ENCODE measurements at regions not wholly inside any gene's neighbourhood (a gene's known extent, or its start where the extent isn't known, plus 50 kb on each side); places are given as distances from the start of the nearest gene placed in this dataset.

- 73 to 89% methylated on average over 8 of the region's 8 CpGs for WGBS, 2 donors
- peaks cover 2 to 9% of the 10 kb centered on the region in 2 donors for H3K9me3 ChIP-seq (ENCODE audit: control insufficient read depth in 2 of 2, insufficient read depth in 1 of 2, low read depth in 1 of 2, low read length in 1 of 2)
These were observed 514.2 kb upstream of the MGMT start for GRCh38 chr10:128952856-128953255.

GRCh38 chr10:128956149-128956548, 510.9 kb upstream of the MGMT start:
- H3K4me1 ChIP-seq (ENCODE audit: control insufficient read depth in 2 of 2, insufficient read depth in 2 of 2, low read length in 1 of 2), result no peaks in the 10 kb centered on the region
- no peaks in the 10 kb centered on the region for H3K27me3 ChIP-seq (ENCODE audit: control insufficient read depth in 1 of 2, insufficient read depth in 2 of 2, low read length in 2 of 2)
- 64 to 81% methylated on average over 1 of the region's 1 CpG for WGBS, 2 donors
- H3K27ac ChIP-seq (ENCODE audit: low read depth in 2 of 2, low read length in 1 of 2), result no peak overlapping the region
- H3K36me3 ChIP-seq (ENCODE audit: control insufficient read depth in 2 of 2, insufficient read depth in 2 of 2, low read length in 1 of 2), result no peaks in the 10 kb centered on the region
- H3K9me3 ChIP-seq (ENCODE audit: control insufficient read depth in 2 of 2, insufficient read depth in 1 of 2, low read depth in 1 of 2, low read length in 1 of 2), result peaks cover 0 to 5% of the 10 kb centered on the region in 2 donors
- H3K4me3 ChIP-seq (ENCODE audit: low read depth in 1 of 2, low read length in 2 of 2), result no peak overlapping the region

More at GRCh38 chr10:128952856-128953255, 514.2 kb upstream of the MGMT start:
- H3K36me3 ChIP-seq (ENCODE audit: control insufficient read depth in 2 of 2, insufficient read depth in 2 of 2, low read length in 1 of 2), result no peaks in the 10 kb centered on the region
- no peak overlapping the region for H3K4me3 ChIP-seq (ENCODE audit: low read depth in 1 of 2, low read length in 2 of 2)
- no peaks in the 10 kb centered on the region for H3K27me3 ChIP-seq (ENCODE audit: control insufficient read depth in 1 of 2, insufficient read depth in 2 of 2, low read length in 2 of 2)
- H3K27ac ChIP-seq (ENCODE audit: low read depth in 2 of 2, low read length in 1 of 2), result no peak overlapping the region
- H3K4me1 ChIP-seq (ENCODE audit: control insufficient read depth in 2 of 2, insufficient read depth in 2 of 2, low read length in 1 of 2), result no peaks in the 10 kb centered on the region

GRCh38 chr10:128957221-128957620, 509.8 kb upstream of the MGMT start:
- no peak overlapping the region for H3K27ac ChIP-seq (ENCODE audit: low read depth in 2 of 2, low read length in 1 of 2)
- no peaks in the 10 kb centered on the region for H3K27me3 ChIP-seq (ENCODE audit: control insufficient read depth in 1 of 2, insufficient read depth in 2 of 2, low read length in 2 of 2)
- H3K9me3 ChIP-seq (ENCODE audit: control insufficient read depth in 2 of 2, insufficient read depth in 1 of 2, low read depth in 1 of 2, low read length in 1 of 2), result peaks cover 0 to 8% of the 10 kb centered on the region in 2 donors
- no peaks in the 10 kb centered on the region for H3K4me1 ChIP-seq (ENCODE audit: control insufficient read depth in 2 of 2, insufficient read depth in 2 of 2, low read length in 1 of 2)
- WGBS, 2 donors, result 49 to 56% methylated on average over 4 of the region's 4 CpGs
- no peaks in the 10 kb centered on the region for H3K36me3 ChIP-seq (ENCODE audit: control insufficient read depth in 2 of 2, insufficient read depth in 2 of 2, low read length in 1 of 2)
- no peak overlapping the region for H3K4me3 ChIP-seq (ENCODE audit: low read depth in 1 of 2, low read length in 2 of 2)

GRCh38 chr10:128958834-128959690, 508.0 kb upstream of the MGMT start:
- Histone ChIP-seq H3K9me3 (ENCODE audit: control insufficient read depth in 2 of 2, insufficient read depth in 1 of 2, low read depth in 1 of 2, low read length in 1 of 2) (peaks cover 0 to 6% of the 10 kb centered on the region in 2 donors), H3K4me3 (ENCODE audit: low read depth in 1 of 2, low read length in 2 of 2) (no peak overlapping the region), H3K27me3 (ENCODE audit: control insufficient read depth in 1 of 2, insufficient read depth in 2 of 2, low read length in 2 of 2) (no peaks in the 10 kb centered on the region), H3K4me1 (ENCODE audit: control insufficient read depth in 2 of 2, insufficient read depth in 2 of 2, low read length in 1 of 2) (no peaks in the 10 kb centered on the region), H3K36me3 (ENCODE audit: control insufficient read depth in 2 of 2, insufficient read depth in 2 of 2, low read length in 1 of 2) (no peaks in the 10 kb centered on the region), H3K27ac (ENCODE audit: low read depth in 2 of 2, low read length in 1 of 2) (no peak overlapping the region)
- WGBS, 2 donors, result 86 to 90% methylated on average over 39 of the region's 39 CpGs

- 74 to 85% methylated on average over 7 of the region's 7 CpGs for WGBS, 2 donors
- Histone ChIP-seq H3K9me3 (ENCODE audit: control insufficient read depth in 2 of 2, insufficient read depth in 1 of 2, low read depth in 1 of 2, low read length in 1 of 2) (peaks cover 0 to 6% of the 10 kb centered on the region in 2 donors), H3K4me1 (ENCODE audit: control insufficient read depth in 2 of 2, insufficient read depth in 2 of 2, low read length in 1 of 2) (no peaks in the 10 kb centered on the region), H3K27me3 (ENCODE audit: control insufficient read depth in 1 of 2, insufficient read depth in 2 of 2, low read length in 2 of 2) (no peaks in the 10 kb centered on the region), H3K36me3 (ENCODE audit: control insufficient read depth in 2 of 2, insufficient read depth in 2 of 2, low read length in 1 of 2) (no peaks in the 10 kb centered on the region), H3K4me3 (ENCODE audit: low read depth in 1 of 2, low read length in 2 of 2) (no peak overlapping the region), H3K27ac (ENCODE audit: low read depth in 2 of 2, low read length in 1 of 2) (no peak overlapping the region)
These were observed 507.3 kb upstream of the MGMT start for GRCh38 chr10:128959746-128960145.

- WGBS, 2 donors, result 52 to 53% methylated on average over 8 of the region's 8 CpGs
- H3K27me3 ChIP-seq (ENCODE audit: control insufficient read depth in 1 of 2, insufficient read depth in 2 of 2, low read length in 2 of 2), result no peaks in the 10 kb centered on the region
- H3K4me1 ChIP-seq (ENCODE audit: control insufficient read depth in 2 of 2, insufficient read depth in 2 of 2, low read length in 1 of 2), result no peaks in the 10 kb centered on the region
- H3K4me3 ChIP-seq (ENCODE audit: low read depth in 1 of 2, low read length in 2 of 2), result no peak overlapping the region
- no peaks in the 10 kb centered on the region for H3K36me3 ChIP-seq (ENCODE audit: control insufficient read depth in 2 of 2, insufficient read depth in 2 of 2, low read length in 1 of 2)
- H3K9me3 ChIP-seq (ENCODE audit: control insufficient read depth in 2 of 2, insufficient read depth in 1 of 2, low read depth in 1 of 2, low read length in 1 of 2), result peaks cover 3 to 6% of the 10 kb centered on the region in 2 donors
- no peak overlapping the region for H3K27ac ChIP-seq (ENCODE audit: low read depth in 2 of 2, low read length in 1 of 2)
These were observed 506.5 kb upstream of the MGMT start for GRCh38 chr10:128960517-128960916.

- H3K9me3 ChIP-seq (ENCODE audit: control insufficient read depth in 2 of 2, insufficient read depth in 1 of 2, low read depth in 1 of 2, low read length in 1 of 2), result peaks cover 3 to 6% of the 10 kb centered on the region in 2 donors
- H3K27ac ChIP-seq (ENCODE audit: low read depth in 2 of 2, low read length in 1 of 2), result no peak overlapping the region
- WGBS, 2 donors, result 81 to 82% methylated on average over 10 of the region's 10 CpGs
- no peaks in the 10 kb centered on the region for H3K36me3 ChIP-seq (ENCODE audit: control insufficient read depth in 2 of 2, insufficient read depth in 2 of 2, low read length in 1 of 2)
- no peak overlapping the region for H3K4me3 ChIP-seq (ENCODE audit: low read depth in 1 of 2, low read length in 2 of 2)
- no peaks in the 10 kb centered on the region for H3K27me3 ChIP-seq (ENCODE audit: control insufficient read depth in 1 of 2, insufficient read depth in 2 of 2, low read length in 2 of 2)
- H3K4me1 ChIP-seq (ENCODE audit: control insufficient read depth in 2 of 2, insufficient read depth in 2 of 2, low read length in 1 of 2), result no peaks in the 10 kb centered on the region
These were observed 504.9 kb upstream of the MGMT start for GRCh38 chr10:128962182-128962581.

GRCh38 chr10:128963211-128964099, 503.6 kb upstream of the MGMT start:
- 80 to 83% methylated on average over 12 of the region's 12 CpGs for WGBS, 2 donors
- H3K4me3 ChIP-seq (ENCODE audit: low read depth in 1 of 2, low read length in 2 of 2), result no peak overlapping the region
- no peaks in the 10 kb centered on the region for H3K27me3 ChIP-seq (ENCODE audit: control insufficient read depth in 1 of 2, insufficient read depth in 2 of 2, low read length in 2 of 2)
- H3K9me3 ChIP-seq (ENCODE audit: control insufficient read depth in 2 of 2, insufficient read depth in 1 of 2, low read depth in 1 of 2, low read length in 1 of 2), result peaks cover 3 to 9% of the 10 kb centered on the region in 2 donors
- H3K4me1 ChIP-seq (ENCODE audit: control insufficient read depth in 2 of 2, insufficient read depth in 2 of 2, low read length in 1 of 2), result no peaks in the 10 kb centered on the region
- no peak overlapping the region for H3K27ac ChIP-seq (ENCODE audit: low read depth in 2 of 2, low read length in 1 of 2)
- no peaks in the 10 kb centered on the region for H3K36me3 ChIP-seq (ENCODE audit: control insufficient read depth in 2 of 2, insufficient read depth in 2 of 2, low read length in 1 of 2)

GRCh38 chr10:128964100-128964403, 503.0 kb upstream of the MGMT start:
- Histone ChIP-seq H3K4me1 (ENCODE audit: control insufficient read depth in 2 of 2, insufficient read depth in 2 of 2, low read length in 1 of 2) (no peaks in the 10 kb centered on the region), H3K27ac (ENCODE audit: low read depth in 2 of 2, low read length in 1 of 2) (no peak overlapping the region), H3K4me3 (ENCODE audit: low read depth in 1 of 2, low read length in 2 of 2) (no peak overlapping the region), H3K36me3 (ENCODE audit: control insufficient read depth in 2 of 2, insufficient read depth in 2 of 2, low read length in 1 of 2) (no peaks in the 10 kb centered on the region), H3K9me3 (ENCODE audit: control insufficient read depth in 2 of 2, insufficient read depth in 1 of 2, low read depth in 1 of 2, low read length in 1 of 2) (peaks cover 3 to 9% of the 10 kb centered on the region in 2 donors), H3K27me3 (ENCODE audit: control insufficient read depth in 1 of 2, insufficient read depth in 2 of 2, low read length in 2 of 2) (no peaks in the 10 kb centered on the region)
- 44 to 54% methylated on average over 3 of the region's 3 CpGs for WGBS, 2 donors
